Fibroblast of villous mesenchyme (primary cell): ENCODE measurements at regions not wholly inside any gene's neighbourhood (a gene's known extent, or its start where the extent isn't known, plus 50 kb on each side); places are given as distances from the start of the nearest gene placed in this dataset.

Experiments used
- DNase-seq: peaks from one replicate; pipeline ENCODE4 v3.0.0-alpha.2; 2010; ENCODE audit warnings: low read depth
- H3K4me3 ChIP-seq: 2 replicates; pipeline ENCODE4 v1.5.1; 2011; ENCODE audit warnings: low read depth, mild to moderate bottlenecking, low read length
- TF ChIP-seq, protein P1 (sequence below): IDR thresholded peaks from 2 replicates; pipeline ENCODE4 v1.5.1; 2012; ENCODE audit warnings: low read depth, mild to moderate bottlenecking, low read length; ENCODE audit not compliant: insufficient read depth

DNA sequence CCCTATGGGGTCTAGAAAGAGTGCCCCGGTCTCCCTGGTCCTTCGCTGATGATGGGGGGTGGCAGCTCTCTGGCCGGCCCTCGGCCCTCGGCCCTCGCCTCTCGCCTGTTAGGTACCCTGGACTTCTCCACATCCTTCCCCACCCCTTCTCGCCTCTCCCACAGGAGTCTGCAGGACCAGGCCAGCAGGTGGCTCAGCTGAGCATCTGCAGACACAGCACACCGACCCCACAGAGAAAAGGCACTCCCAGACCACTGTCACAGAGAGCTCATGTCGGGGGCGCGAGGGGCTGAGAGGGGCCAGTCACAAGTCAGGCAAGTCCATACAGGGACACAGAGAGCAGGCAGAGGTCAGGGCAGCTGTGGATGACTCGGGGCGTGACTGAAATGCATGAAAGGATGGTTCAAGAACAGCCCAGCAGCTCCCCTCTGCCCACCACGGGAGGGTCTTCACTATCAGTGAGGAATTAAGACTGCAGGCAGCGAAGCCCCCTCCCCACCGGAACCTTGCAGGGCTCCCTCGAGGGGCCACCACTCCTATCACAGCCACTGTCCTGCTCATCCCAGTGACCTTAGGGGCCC is 181.7 kb upstream of the NSMCE3 start:
- DNase-seq: no peak
- H3K4me3 ChIP-seq: no peak overlapping the region
- TF ChIP-seq, protein P1, sequence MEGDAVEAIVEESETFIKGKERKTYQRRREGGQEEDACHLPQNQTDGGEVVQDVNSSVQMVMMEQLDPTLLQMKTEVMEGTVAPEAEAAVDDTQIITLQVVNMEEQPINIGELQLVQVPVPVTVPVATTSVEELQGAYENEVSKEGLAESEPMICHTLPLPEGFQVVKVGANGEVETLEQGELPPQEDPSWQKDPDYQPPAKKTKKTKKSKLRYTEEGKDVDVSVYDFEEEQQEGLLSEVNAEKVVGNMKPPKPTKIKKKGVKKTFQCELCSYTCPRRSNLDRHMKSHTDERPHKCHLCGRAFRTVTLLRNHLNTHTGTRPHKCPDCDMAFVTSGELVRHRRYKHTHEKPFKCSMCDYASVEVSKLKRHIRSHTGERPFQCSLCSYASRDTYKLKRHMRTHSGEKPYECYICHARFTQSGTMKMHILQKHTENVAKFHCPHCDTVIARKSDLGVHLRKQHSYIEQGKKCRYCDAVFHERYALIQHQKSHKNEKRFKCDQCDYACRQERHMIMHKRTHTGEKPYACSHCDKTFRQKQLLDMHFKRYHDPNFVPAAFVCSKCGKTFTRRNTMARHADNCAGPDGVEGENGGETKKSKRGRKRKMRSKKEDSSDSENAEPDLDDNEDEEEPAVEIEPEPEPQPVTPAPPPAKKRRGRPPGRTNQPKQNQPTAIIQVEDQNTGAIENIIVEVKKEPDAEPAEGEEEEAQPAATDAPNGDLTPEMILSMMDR: no peak

DNA sequence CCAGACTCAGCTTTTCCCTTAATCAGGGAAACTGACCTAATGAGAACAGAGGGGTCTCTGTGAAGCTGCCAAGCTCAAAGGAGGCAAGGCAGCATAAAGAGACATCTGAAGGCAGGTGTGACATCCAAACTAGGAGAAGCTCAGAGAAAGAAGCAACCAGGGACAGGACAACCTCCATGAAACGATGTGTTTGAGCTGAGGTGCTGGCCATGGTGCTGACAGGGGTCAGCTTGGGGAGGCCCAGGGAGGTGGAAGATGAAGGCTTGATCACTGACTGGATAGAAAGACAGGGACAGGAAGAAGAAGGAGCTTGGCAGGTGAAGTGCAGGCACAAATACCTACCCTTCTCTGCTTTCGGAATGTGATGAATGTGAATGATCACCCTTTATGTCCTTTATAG is 179.5 kb upstream of the NSMCE3 start:
- DNase-seq: no peak
- no peak overlapping the region for H3K4me3 ChIP-seq
- TF ChIP-seq, protein P1: no peak

DNA sequence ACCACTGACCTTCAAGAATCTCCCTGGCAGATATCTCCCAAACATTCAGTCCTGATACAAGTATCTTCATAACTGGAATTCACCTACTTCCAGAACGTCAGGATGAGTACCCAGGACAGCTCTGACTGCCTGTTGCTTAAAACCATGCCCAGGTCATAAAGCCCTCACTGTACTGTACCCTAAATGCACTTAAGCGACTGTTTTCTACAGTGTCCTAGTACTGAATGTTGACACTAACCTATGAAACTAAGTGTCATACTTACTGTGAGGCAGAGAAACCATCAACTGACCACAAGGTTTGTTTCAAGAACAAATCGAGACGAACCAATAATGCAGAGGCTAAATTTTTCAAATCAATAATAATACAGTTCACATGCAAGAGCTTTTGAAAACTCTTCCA is 178.7 kb upstream of the NSMCE3 start:
- H3K4me3 ChIP-seq: no peak overlapping the region
- TF ChIP-seq, protein P1: no peak
- no peak for DNase-seq

DNA sequence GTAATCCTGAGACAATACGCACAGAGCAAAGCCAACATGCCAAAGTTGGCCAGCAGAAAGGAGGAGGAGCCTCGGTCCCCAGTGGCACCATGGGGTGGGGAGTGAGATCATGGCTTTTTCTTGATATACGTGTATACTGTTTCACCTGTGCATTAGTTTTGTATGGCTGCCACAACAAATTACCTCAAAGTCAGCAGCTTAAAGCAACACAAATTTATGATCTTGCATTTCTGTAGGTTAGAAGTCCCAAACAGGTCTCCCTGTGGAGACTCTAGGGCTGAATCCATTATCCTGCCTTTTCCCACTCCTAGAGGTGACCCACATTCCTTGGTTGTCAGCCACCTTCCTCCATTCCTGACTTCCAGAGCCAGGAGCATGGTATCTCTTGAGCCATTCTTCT is 176.9 kb upstream of the NSMCE3 start:
- no peak for DNase-seq
- H3K4me3 ChIP-seq: no peak overlapping the region
- TF ChIP-seq, protein P1: no peak

DNA sequence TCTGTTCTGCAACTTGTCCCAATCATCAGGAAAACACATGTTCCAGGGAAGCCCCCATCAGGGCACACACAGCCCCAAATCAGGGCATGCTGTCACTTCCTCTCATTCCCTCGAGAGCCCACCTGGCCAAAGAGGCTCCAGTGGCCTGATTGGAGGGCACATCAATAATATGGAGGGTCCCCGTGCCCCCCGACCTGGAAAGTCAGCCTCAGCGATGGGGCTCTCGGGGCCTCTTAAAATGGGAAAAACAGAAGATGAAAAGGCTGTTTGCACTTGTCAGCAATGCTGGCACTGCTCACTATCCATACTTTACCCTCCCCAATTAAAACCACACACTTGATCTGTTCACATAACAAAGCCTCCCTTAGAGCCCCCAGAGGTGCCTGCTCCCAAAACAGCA is 172.9 kb upstream of the NSMCE3 start:
- DNase-seq: no peak
- TF ChIP-seq, protein P1: no peak

DNA sequence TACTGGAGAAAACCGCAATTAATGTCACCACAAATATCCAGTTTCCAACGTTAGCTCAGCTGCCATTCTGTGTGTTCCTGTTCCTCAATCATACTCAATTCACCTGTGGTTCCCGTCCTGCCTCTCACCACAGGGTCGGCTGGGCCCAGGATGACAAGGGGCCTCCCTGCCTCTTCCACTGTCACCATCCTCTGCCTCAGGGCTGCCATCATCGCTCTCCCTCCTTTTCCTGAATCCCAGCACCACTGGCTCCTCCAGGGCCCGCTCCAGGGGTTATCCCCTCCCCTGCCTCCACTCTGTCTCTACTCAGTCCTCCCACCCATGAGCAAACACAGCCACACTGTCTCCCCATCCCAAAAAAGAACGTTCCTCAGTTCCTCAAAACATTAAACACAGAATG is 170.9 kb upstream of the NSMCE3 start:
- no peak for DNase-seq
- TF ChIP-seq, protein P1: no peak
- no peak overlapping the region for H3K4me3 ChIP-seq

More for the DNA sequence above, 172.9 kb upstream of the NSMCE3 start:
- no peak overlapping the region for H3K4me3 ChIP-seq

DNA sequence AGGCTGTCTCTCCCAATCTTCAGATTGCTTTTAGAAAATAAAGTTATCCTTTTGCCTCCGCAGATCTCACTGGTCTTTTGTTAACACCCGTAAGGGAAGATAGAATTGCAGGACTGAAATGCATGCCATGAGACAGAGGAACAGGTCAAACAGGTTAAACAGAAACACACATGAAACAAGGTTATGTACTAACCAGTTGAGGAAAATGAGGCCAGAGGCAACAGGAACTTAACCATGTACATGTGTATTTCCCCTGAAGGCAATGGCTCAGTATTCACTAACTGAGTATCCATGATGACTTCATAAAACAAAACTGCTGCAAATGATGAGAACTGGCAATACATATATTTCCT is 169.1 kb upstream of the NSMCE3 start:
- TF ChIP-seq, protein P1: no peak
- no peak for DNase-seq

More for the DNA sequence above, 169.1 kb upstream of the NSMCE3 start:
- no peak overlapping the region for H3K4me3 ChIP-seq
